ENCODE measurements at regions not wholly inside any gene's neighbourhood (a gene's known extent, or its start where the extent isn't known, plus 50 kb on each side); places are given as distances from the start of the nearest gene placed in this dataset.

DNA sequence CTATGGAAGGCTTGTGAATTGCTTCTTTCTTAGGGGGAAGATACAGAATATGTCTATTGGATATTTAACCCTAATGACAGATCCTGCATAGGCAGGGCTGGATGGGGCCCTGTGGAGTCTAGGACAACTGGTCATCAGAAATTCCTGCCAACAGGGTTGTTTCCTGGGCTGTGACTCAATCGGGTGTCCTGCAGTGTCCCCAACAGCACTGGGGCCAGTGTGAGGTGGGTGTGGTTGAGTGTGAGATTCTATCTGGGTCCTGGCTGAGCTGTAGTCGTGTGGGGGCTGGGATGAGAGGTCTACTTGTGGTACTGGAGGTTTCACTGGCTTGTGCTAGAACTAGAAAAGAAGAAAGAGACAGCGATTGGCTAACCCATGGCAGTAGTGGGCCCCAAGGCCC is 87.3 kb upstream of the WDR1 start:
- TF ChIP-seq, protein P1, sequence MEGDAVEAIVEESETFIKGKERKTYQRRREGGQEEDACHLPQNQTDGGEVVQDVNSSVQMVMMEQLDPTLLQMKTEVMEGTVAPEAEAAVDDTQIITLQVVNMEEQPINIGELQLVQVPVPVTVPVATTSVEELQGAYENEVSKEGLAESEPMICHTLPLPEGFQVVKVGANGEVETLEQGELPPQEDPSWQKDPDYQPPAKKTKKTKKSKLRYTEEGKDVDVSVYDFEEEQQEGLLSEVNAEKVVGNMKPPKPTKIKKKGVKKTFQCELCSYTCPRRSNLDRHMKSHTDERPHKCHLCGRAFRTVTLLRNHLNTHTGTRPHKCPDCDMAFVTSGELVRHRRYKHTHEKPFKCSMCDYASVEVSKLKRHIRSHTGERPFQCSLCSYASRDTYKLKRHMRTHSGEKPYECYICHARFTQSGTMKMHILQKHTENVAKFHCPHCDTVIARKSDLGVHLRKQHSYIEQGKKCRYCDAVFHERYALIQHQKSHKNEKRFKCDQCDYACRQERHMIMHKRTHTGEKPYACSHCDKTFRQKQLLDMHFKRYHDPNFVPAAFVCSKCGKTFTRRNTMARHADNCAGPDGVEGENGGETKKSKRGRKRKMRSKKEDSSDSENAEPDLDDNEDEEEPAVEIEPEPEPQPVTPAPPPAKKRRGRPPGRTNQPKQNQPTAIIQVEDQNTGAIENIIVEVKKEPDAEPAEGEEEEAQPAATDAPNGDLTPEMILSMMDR (IDR thresholded peaks at IDR 0.05), result no peak
- TF ChIP-seq POLR2A (IDR thresholded peaks at IDR 0.05), result no peak
